HCT116 (cell line): ENCODE measurements at regions not wholly inside any gene's neighbourhood (a gene's known extent, or its start where the extent isn't known, plus 50 kb on each side); places are given as distances from the start of the nearest gene placed in this dataset.

Source experiments
- ATAC-seq: fragments of 200-7000 bp; cut with Tn5 transposase; 2 replicates; pipeline ENCODE4 v1.9.1; 2020; ENCODE audit warnings: mild to moderate bottlenecking, moderate library complexity
- BruUV-seq: library from RNA; stranded (reverse); fragments of 400-500 nt; replicated peaks from 2 replicates; lab custom pipeline; 2021; lab: Mats Ljungman, UMichigan
- CTCF ChIA-PET: fragments of 300-600 bp; sonication (Branson Sonifier 250); formaldehyde crosslinking; loops from one replicate; lab custom pipeline; 2021; ENCODE audit warnings: antibody characterized with exemption; lab: Charles Lee
- POLR2A ChIA-PET: fragments of 300-600, 350-600 bp; sonication (Branson Sonifier 250); formaldehyde crosslinking; loops from one replicate; lab custom pipeline; 2021; ENCODE audit warnings: antibody characterized with exemption; lab: Charles Lee
- RAD21 ChIA-PET, 2 experiments: fragments of 300-600 bp; sonication (Branson Sonifier 250); formaldehyde crosslinking; loops; one replicate each; lab custom pipeline; 2023; ENCODE audit warnings: low total read pairs in 2 of 2; ENCODE audit not compliant: uncharacterized antibody in 2 of 2, unreplicated experiment in 2 of 2, low non-redundant PET in 1 of 2; lab: Charles Lee
- DNase-seq: peaks from one replicate; pipeline ENCODE4 v3.0.0-alpha.2; 2010; ENCODE audit warnings: low read depth, low spot score
- H2AFZ ChIP-seq: fragments of 200-600 bp; shearing (Covaris generic), sonication (generic); 2 replicates; pipeline ENCODE4 v1.6.1; 2017; ENCODE audit warnings: low read depth, mixed run types, mixed read lengths, antibody characterized with exemption, low read length; ENCODE audit not compliant: poor library complexity, severe bottlenecking
- H3K27ac ChIP-seq: 2 replicates; pipeline ENCODE4 v1.5.1; 2012; ENCODE audit warnings: low read depth, low read length
- H3K27me3 ChIP-seq: fragments of 200-600 bp; sonication (generic); 2 replicates; pipeline ENCODE4 v1.6.1; 2016; ENCODE audit warnings: mixed run types, low read length, mixed read lengths; ENCODE audit not compliant: insufficient read depth
- H3K36me3 ChIP-seq, 2 experiments: fragments of 200-500 bp in 1 of 2; fragments of 200-600 bp in 1 of 2; sonication (Bioruptor generic) in 1 of 2; sonication (generic) in 1 of 2; 2 replicates each; pipeline versions ENCODE4 v1.5.1 to v1.6.1; 2014 to 2016; ENCODE audit warnings: low read length in 2 of 2, inconsistent platforms in 1 of 2, mixed read lengths in 1 of 2, mixed run types in 1 of 2; ENCODE audit not compliant: insufficient read depth in 2 of 2, control insufficient read depth in 1 of 2
- H3K4me1 ChIP-seq, 2 experiments: fragments of 200-600 bp in 1 of 2; sonication (generic) in 1 of 2; 2 replicates each; pipeline versions ENCODE4 v1.5.1 to v1.6.1; 2012 to 2017; ENCODE audit warnings: low read length in 2 of 2, inconsistent platforms in 1 of 2, mild to moderate bottlenecking in 1 of 2, mixed read lengths in 1 of 2, mixed run types in 1 of 2, moderate library complexity in 1 of 2; ENCODE audit not compliant: insufficient read depth in 2 of 2, control insufficient read depth in 1 of 2
- H3K4me2 ChIP-seq: fragments of 200-600 bp; sonication (generic); 2 replicates; pipeline ENCODE4 v1.6.1; 2017; ENCODE audit warnings: mixed run types, low read length, mixed read lengths
- H3K4me3 ChIP-seq, 2 experiments: fragments of 200-600 bp in 1 of 2; sonication (generic) in 1 of 2; replicated peaks in 1 of 2; 2 replicates each; pipeline ENCODE4 v1.5.1; 2011 to 2016; ENCODE audit warnings: low read length in 2 of 2, control low read depth in 1 of 2, low read depth in 1 of 2, mild to moderate bottlenecking in 1 of 2, mixed read lengths in 1 of 2, mixed run types in 1 of 2
- H3K79me2 ChIP-seq: fragments of 200-600 bp; sonication (generic); 2 replicates; pipeline ENCODE4 v1.6.1; 2017; ENCODE audit warnings: mild to moderate bottlenecking, mixed run types, low read length, moderate library complexity, mixed read lengths; ENCODE audit not compliant: insufficient read depth
- H3K9ac ChIP-seq: fragments of 200-600 bp; sonication (generic); 2 replicates; pipeline ENCODE4 v1.6.1; 2016; ENCODE audit warnings: low read length, mixed read lengths
- H3K9me2 ChIP-seq: fragments of 200-600 bp; sonication (generic), shearing (Covaris generic); 2 replicates; pipeline ENCODE4 v1.6.1; 2017; ENCODE audit warnings: mixed run types, mild to moderate bottlenecking, moderate library complexity; ENCODE audit not compliant: insufficient read depth
- H3K9me3 ChIP-seq, 2 experiments: fragments of 200-500 bp in 1 of 2; fragments of 200-600 bp in 1 of 2; sonication (Bioruptor generic) in 1 of 2; sonication (generic) in 1 of 2; 2 replicates each; pipeline ENCODE4 v1.6.1; 2014 to 2017; ENCODE audit warnings: low read length in 2 of 2, mixed read lengths in 2 of 2, inconsistent platforms in 1 of 2, low read depth in 1 of 2, mild to moderate bottlenecking in 1 of 2, mixed run types in 1 of 2, moderate library complexity in 1 of 2; ENCODE audit not compliant: control insufficient read depth in 1 of 2, insufficient read depth in 1 of 2
- H4K20me1 ChIP-seq: fragments of 200-600 bp; sonication (generic), shearing (Covaris generic); 2 replicates; pipeline ENCODE4 v1.6.1; 2017; ENCODE audit warnings: mixed run types, mild to moderate bottlenecking, moderate library complexity; ENCODE audit not compliant: insufficient read depth
- EZH2phosphoT487 ChIP-seq: fragments of 200-600 bp; IDR thresholded peaks from 2 replicates; pipeline ENCODE4 v1.6.1; 2018; ENCODE audit warnings: antibody characterized with exemption, borderline replicate concordance
- FOSL1 ChIP-seq: IDR thresholded peaks from 2 replicates; pipeline ENCODE4 v1.6.1; 2012; ENCODE audit warnings: low read depth
- MAX ChIP-seq: IDR thresholded peaks from 2 replicates; pipeline ENCODE4 v1.6.1; 2012
- POLR2A ChIP-seq: IDR thresholded peaks from 2 replicates; pipeline ENCODE4 v1.7.0; 2011; ENCODE audit warnings: borderline replicate concordance; ENCODE audit not compliant: insufficient read depth, insufficient read length; ENCODE audit errors: extremely low read depth
- SRF ChIP-seq: IDR thresholded peaks from 2 replicates; pipeline ENCODE4 v1.6.1; 2012; ENCODE audit warnings: low read depth
- intact Hi-C: fragments of 100-400 bp; cut with micrococcal nuclease; formaldehyde crosslinking; loops from 2 replicates; pipeline ENCODE4 v1.10.0; 2022
- TF ChIP-seq, protein P1 (sequence below): IDR thresholded peaks from 2 replicates; pipeline ENCODE4 v1.6.1; 2012; ENCODE audit warnings: low read depth

- Histone ChIP-seq H3K4me2 (no peak overlapping the region), H3K36me3 (no peaks in the 10 kb centered on the region), H3K27ac (no peak overlapping the region), H3K9me2 (no peaks in the 10 kb centered on the region), H3K27me3 (peaks cover 27% of the 10 kb centered on the region), H3K4me3 (no peak overlapping the region), H3K4me1 (no peaks in the 10 kb centered on the region), H3K79me2 (no peaks in the 10 kb centered on the region), H3K9ac (no peak overlapping the region), H4K20me1 (no peaks in the 10 kb centered on the region), H3K9me3 (no peaks in the 10 kb centered on the region), H2AFZ (no peak overlapping the region)
- no peak for DNase-seq
- intact Hi-C loops = loop anchor here (2.0 kb wide), 1 partner anchor 217 kb away; no protein-coding TSS in a partner anchor
- POLR2A ChIA-PET = no interaction called here
- RAD21 ChIA-PET = no interaction called here
- BruUV-seq = no TSS peak
- CTCF ChIA-PET = no interaction called here
- TF ChIP-seq, protein P1, sequence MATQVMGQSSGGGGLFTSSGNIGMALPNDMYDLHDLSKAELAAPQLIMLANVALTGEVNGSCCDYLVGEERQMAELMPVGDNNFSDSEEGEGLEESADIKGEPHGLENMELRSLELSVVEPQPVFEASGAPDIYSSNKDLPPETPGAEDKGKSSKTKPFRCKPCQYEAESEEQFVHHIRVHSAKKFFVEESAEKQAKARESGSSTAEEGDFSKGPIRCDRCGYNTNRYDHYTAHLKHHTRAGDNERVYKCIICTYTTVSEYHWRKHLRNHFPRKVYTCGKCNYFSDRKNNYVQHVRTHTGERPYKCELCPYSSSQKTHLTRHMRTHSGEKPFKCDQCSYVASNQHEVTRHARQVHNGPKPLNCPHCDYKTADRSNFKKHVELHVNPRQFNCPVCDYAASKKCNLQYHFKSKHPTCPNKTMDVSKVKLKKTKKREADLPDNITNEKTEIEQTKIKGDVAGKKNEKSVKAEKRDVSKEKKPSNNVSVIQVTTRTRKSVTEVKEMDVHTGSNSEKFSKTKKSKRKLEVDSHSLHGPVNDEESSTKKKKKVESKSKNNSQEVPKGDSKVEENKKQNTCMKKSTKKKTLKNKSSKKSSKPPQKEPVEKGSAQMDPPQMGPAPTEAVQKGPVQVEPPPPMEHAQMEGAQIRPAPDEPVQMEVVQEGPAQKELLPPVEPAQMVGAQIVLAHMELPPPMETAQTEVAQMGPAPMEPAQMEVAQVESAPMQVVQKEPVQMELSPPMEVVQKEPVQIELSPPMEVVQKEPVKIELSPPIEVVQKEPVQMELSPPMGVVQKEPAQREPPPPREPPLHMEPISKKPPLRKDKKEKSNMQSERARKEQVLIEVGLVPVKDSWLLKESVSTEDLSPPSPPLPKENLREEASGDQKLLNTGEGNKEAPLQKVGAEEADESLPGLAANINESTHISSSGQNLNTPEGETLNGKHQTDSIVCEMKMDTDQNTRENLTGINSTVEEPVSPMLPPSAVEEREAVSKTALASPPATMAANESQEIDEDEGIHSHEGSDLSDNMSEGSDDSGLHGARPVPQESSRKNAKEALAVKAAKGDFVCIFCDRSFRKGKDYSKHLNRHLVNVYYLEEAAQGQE = no peak
- no peak for TF ChIP-seq SRF
- no peak for TF ChIP-seq EZH2phosphoT487
- no peak for TF ChIP-seq POLR2A
- no peak for TF ChIP-seq MAX
- TF ChIP-seq FOSL1 = no peak
- TF ChIP-seq, all 23 proteins: peak for 0
- no peak for ATAC-seq
Measured at GRCh38 chr4:77384094-77384493, 221.5 kb upstream of the CXCL13 start.
